ENCODE measurements at regions not wholly inside any gene's neighbourhood (a gene's known extent, or its start where the extent isn't known, plus 50 kb on each side); places are given as distances from the start of the nearest gene placed in this dataset.
"Not testable (repeated sequence)": the region's sequence is repeated elsewhere in the genome, so short reads cannot be mapped to it uniquely, and the experiment has no call there.

DNA sequence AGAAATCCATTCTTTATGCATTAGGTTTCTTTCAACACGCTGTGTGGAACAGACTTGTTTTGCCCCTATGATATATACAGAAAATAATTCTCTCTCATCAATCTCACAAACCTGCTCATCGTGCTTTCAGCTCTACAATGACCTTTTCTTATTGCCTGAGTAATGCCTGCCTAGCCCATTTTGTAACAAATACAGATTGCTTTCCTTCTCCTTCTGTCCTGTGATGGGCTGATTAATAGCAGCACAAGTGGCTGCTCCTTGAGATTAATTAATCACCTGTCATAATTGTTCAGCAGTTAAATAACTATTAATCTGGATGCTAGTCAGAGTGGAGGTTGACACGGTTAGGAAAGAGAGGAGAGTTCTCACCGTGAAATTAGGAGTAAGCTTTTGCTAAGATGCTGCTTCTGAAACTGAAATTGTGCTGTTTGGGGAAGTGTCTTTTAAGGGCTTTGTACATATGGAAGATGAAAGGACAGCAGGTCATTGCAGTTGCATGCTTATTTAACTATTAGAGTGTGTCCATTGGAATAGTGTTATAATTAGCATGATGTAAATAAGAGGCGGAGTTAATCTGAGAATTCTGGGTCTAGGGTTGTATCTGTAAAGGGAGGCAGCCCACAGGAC is 1430.5 kb downstream of the FAM181B start:
- H3K27me3 ChIP-seq: no peaks in the 10 kb centered on the region
- H3K4me3 ChIP-seq: no peak overlapping the region
- no peaks in the 10 kb centered on the region for H3K4me1 ChIP-seq
- ATAC-seq (ENCODE audit: low FRiP score in 2 of 2): no peak
- H3K9me3 ChIP-seq: no peaks in the 10 kb centered on the region
- WGBS, 2 donors: 60 to 71% methylated on average over 5 of the region's 5 CpGs
- no peak overlapping the region for H3K27ac ChIP-seq
- TF ChIP-seq, protein P1, sequence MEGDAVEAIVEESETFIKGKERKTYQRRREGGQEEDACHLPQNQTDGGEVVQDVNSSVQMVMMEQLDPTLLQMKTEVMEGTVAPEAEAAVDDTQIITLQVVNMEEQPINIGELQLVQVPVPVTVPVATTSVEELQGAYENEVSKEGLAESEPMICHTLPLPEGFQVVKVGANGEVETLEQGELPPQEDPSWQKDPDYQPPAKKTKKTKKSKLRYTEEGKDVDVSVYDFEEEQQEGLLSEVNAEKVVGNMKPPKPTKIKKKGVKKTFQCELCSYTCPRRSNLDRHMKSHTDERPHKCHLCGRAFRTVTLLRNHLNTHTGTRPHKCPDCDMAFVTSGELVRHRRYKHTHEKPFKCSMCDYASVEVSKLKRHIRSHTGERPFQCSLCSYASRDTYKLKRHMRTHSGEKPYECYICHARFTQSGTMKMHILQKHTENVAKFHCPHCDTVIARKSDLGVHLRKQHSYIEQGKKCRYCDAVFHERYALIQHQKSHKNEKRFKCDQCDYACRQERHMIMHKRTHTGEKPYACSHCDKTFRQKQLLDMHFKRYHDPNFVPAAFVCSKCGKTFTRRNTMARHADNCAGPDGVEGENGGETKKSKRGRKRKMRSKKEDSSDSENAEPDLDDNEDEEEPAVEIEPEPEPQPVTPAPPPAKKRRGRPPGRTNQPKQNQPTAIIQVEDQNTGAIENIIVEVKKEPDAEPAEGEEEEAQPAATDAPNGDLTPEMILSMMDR (IDR thresholded peaks at IDR 0.05): no peak
- TF ChIP-seq EP300 (IDR thresholded peaks at IDR 0.05): no peak
- TF ChIP-seq POLR2A (IDR thresholded peaks at IDR 0.05): no peak
- TF ChIP-seq POLR2AphosphoS5 (IDR thresholded peaks at IDR 0.05): no peak
- no peak for DNase-seq
- no peaks in the 10 kb centered on the region for H3K36me3 ChIP-seq

DNA sequence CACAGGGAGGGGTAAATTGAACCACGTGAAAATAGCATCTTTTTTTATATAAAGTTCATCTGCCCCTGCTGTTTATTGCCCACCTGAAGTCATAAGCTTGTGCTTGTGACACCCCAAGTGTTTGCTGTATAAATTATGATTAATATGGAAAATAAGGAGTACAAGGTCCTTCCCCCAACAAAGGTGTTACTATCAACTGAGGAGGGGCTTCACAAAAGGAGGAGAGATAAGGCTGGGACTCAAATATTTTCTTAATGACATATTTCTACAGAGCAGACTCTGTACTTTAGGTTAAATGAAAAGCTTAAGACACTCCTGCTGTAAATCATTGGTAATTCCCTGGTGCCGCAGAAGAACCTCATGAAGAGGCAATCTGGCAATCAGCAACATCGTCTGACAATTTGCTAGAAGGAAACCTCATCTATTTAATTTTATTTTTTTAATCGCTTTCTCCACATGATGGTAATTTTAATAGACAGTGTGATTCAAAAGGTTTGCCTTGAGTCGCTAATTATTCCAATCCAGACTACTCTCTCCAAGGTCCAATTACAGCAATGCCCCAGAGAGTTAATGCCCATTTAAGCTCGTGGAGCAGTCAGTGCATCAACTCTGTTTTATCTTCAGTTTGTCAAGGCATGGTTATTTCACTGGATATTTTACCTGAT is 1432.4 kb downstream of the FAM181B start:
- 73 to 74% methylated on average over 6 of the region's 6 CpGs for WGBS, 2 donors
- Histone ChIP-seq H3K4me1 (no peaks in the 10 kb centered on the region), H3K4me3 (no peak overlapping the region), H3K27me3 (no peaks in the 10 kb centered on the region), H3K36me3 (no peaks in the 10 kb centered on the region), H3K27ac (no peak overlapping the region), H3K9me3 (no peaks in the 10 kb centered on the region)
- no peak for ATAC-seq (ENCODE audit: low FRiP score in 2 of 2)
- no peak for DNase-seq
- no peak for TF ChIP-seq POLR2AphosphoS5 (IDR thresholded peaks at IDR 0.05)
- TF ChIP-seq, protein P1 (IDR thresholded peaks at IDR 0.05): no peak
- TF ChIP-seq POLR2A (IDR thresholded peaks at IDR 0.05): no peak
- no peak for TF ChIP-seq EP300 (IDR thresholded peaks at IDR 0.05)

DNA sequence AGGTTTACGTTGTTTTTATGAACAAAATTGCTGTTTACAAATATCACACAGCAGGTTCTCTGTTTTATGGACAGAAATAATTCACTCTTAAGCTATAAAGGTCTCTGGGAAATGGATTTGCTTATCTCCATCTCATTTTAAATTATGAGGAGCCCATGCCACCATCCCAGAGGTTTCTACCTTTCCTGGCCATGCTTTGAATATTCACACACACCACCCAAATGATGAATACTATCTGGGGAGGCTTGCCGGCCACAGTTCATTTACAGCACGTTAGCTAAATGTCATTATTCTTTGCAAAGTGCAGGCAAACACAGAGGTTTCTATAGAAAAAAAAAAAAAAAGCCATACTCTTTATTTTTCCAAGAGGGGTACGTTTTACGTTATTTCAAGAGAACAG is 1446.7 kb downstream of the FAM181B start:
- no peaks in the 10 kb centered on the region for H3K27me3 ChIP-seq

DNA sequence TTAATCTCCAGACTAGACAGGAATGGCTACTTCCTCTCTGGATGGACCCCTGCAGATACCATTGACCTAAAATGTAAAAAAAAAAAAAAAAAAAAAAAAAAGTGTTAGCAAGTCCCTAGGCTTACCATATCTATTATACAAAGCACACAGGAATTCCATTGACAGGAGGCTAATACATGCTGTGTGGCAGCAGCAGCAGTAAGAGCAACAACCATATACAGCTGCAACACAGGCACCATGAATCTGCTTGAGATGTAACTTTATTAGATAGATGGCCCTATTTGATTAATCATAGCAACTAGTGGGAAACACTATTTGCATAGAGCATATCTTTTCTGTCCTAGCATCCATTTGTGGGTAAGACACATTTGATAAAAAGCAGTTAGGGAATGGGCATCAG is 1447.1 kb downstream of the FAM181B start:
- Histone ChIP-seq H3K4me3 (no peak overlapping the region), H3K4me1 (no peaks in the 10 kb centered on the region), H3K36me3 (no peaks in the 10 kb centered on the region), H3K27ac (no peak overlapping the region), H3K27me3 (no peaks in the 10 kb centered on the region), H3K9me3 (peaks cover 0 to 20% (median 8%) of the 10 kb centered on the region in 4 donors)
- no peak for ATAC-seq (ENCODE audit: low FRiP score in 2 of 2)
- TF ChIP-seq, protein P1 (IDR thresholded peaks at IDR 0.05): no peak
- no peak for TF ChIP-seq EP300 (IDR thresholded peaks at IDR 0.05)
- TF ChIP-seq POLR2AphosphoS5 (IDR thresholded peaks at IDR 0.05): no peak
- TF ChIP-seq POLR2A (IDR thresholded peaks at IDR 0.05): no peak
- no peak for DNase-seq

More for the DNA sequence above, 1446.7 kb downstream of the FAM181B start:
- no peaks in the 10 kb centered on the region for H3K36me3 ChIP-seq
- TF ChIP-seq, protein P1 (IDR thresholded peaks at IDR 0.05): no peak
- TF ChIP-seq POLR2A (IDR thresholded peaks at IDR 0.05) (no peak), EP300 (IDR thresholded peaks at IDR 0.05) (no peak), POLR2AphosphoS5 (IDR thresholded peaks at IDR 0.05) (no peak)
- no peak overlapping the region for H3K4me3 ChIP-seq
- H3K27ac ChIP-seq: no peak overlapping the region
- no peaks in the 10 kb centered on the region for H3K4me1 ChIP-seq
- peaks cover 0 to 20% (median 8%) of the 10 kb centered on the region in 4 donors for H3K9me3 ChIP-seq
- 54 to 61% methylated on average over 5 of the region's 5 CpGs for WGBS, 2 donors
- DNase-seq (no peak), ATAC-seq (ENCODE audit: low FRiP score in 2 of 2) (no peak)

DNA sequence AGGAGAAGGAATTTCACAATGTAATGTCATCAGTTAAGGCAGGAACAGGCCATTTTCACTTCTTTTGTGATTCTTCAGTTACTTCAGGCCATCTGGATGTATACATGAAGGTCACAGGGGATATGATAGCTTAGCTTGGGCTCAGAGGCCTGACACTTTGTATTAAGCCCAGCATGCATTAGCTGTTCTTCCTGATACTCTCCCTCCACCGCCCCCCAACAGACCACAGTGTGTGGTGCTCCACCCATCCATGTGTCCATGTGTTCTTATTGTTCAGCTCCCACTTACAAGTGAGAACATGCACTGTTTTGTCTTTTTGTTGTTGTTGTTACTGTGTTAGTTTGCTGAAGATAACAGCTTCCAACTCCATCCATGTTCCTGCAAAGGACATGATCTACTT is 1453.4 kb downstream of the FAM181B start:
- not testable (repeated sequence) for ATAC-seq (ENCODE audit: low FRiP score in 2 of 2)
- WGBS, 2 donors: 88 to 92% methylated on average over 1 of the region's 1 CpG

More for the DNA sequence above, 1453.4 kb downstream of the FAM181B start:
- peaks cover 0 to 10% (median 5%) of the 10 kb centered on the region in 4 donors for H3K9me3 ChIP-seq
- not testable (repeated sequence) for H3K4me1 ChIP-seq, H3K36me3 ChIP-seq, H3K27ac ChIP-seq, DNase-seq, H3K4me3 ChIP-seq, H3K27me3 ChIP-seq
